PC-9 (cell line): ENCODE measurements at regions not wholly inside any gene's neighbourhood (a gene's known extent, or its start where the extent isn't known, plus 50 kb on each side); places are given as distances from the start of the nearest gene placed in this dataset.

Experiments
- CTCF ChIP-seq: fragments of 200-600 bp; sonication (generic); conservative IDR thresholded peaks from 2 replicates; pipeline ENCODE4 v1.6.1; 2017; ENCODE audit warnings: mixed run types, antibody characterized with exemption, mild to moderate bottlenecking, moderate library complexity
- EZH2 ChIP-seq: fragments of 200-600 bp; sonication (generic); IDR thresholded peaks from 2 replicates; pipeline ENCODE4 v1.8.0; 2017; ENCODE audit warnings: antibody characterized with exemption, low read depth

DNA sequence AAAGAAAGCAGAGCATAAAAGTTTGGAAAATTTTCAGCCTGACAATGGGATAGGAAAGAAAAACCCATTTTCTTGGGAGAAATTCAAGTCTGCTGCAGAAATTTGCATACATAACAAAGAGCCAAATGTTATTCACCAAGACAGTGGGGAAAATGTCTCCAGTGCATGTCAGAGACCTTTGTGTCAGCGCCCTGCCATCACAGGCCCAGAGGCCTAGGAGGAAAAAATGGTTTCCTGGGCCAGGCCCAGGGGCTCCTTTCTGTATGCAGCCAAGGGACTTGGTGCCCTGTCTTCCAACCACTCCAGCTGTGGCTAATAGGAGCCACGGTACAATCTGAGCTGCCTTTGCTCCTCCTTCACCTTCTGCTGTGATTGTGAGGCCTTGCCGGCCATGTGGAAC lies 189.1 kb upstream of the PITRM1 start:
- TF ChIP-seq CTCF (no peak), EZH2 (no peak)
